Osteocyte (in vitro differentiated cells): ENCODE measurements at regions not wholly inside any gene's neighbourhood (a gene's known extent, or its start where the extent isn't known, plus 50 kb on each side); places are given as distances from the start of the nearest gene placed in this dataset.

ENCODE experiments used
- DNase-seq: peaks from one replicate; pipeline ENCODE4 v3.0.0; 2021; ENCODE audit warnings: mixed read lengths; ENCODE audit not compliant: unreplicated experiment; ENCODE audit errors: extremely low spot score
- H3K27ac Mint-ChIP-seq: one replicate; pipeline ENCODE4 v1.8.0; 2021; ENCODE audit warnings: mild to moderate bottlenecking, mixed read lengths; ENCODE audit not compliant: unreplicated experiment
- H3K27me3 Mint-ChIP-seq: one replicate; pipeline ENCODE4 v1.8.0; 2021; ENCODE audit warnings: mixed read lengths; ENCODE audit not compliant: unreplicated experiment
- H3K36me3 Mint-ChIP-seq: one replicate; pipeline ENCODE4 v1.8.0; 2021; ENCODE audit warnings: mixed read lengths; ENCODE audit not compliant: unreplicated experiment
- H3K4me1 Mint-ChIP-seq: one replicate; pipeline ENCODE4 v1.8.0; 2021; ENCODE audit warnings: mixed read lengths; ENCODE audit not compliant: unreplicated experiment
- H3K4me3 Mint-ChIP-seq: one replicate; pipeline ENCODE4 v1.8.0; 2021; ENCODE audit warnings: mild to moderate bottlenecking, moderate library complexity, mixed read lengths; ENCODE audit not compliant: unreplicated experiment
- H3K9me3 Mint-ChIP-seq: one replicate; pipeline ENCODE4 v1.8.0; 2021; ENCODE audit warnings: mixed read lengths; ENCODE audit not compliant: unreplicated experiment
- TF ChIP-seq, protein P1 (sequence below): fragments of 200-600 bp; sonication (generic); IDR thresholded peaks from 2 replicates; pipeline ENCODE4 v1.5.0; 2021; ENCODE audit warnings: antibody characterized with exemption, mild to moderate bottlenecking, moderate library complexity

DNA sequence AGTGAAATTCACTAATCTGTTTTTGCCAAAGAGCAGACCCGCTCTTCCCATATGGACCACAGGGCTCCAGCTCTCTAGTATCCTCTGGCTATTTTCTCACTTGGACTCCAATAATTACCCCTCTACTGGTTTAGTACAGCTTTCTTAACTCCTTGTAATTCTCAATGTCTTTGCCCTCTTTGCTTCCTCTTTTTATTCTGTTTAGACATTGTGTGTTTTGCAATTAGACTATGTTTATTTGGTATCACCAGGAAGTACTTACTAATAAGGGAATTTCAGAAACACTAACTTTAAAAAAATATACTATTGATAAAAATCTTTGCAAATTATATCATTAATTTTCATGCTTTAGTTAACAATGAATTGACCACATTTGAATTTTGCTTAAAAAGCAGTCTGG, 111.6 kb upstream of the OBI1 start:
- H3K36me3 Mint-ChIP-seq, result no peaks in the 10 kb centered on the region
- peaks cover 21% of the 10 kb centered on the region for H3K27me3 Mint-ChIP-seq
- no peaks in the 10 kb centered on the region for H3K4me1 Mint-ChIP-seq
- no peak overlapping the region for H3K27ac Mint-ChIP-seq
- H3K9me3 Mint-ChIP-seq, result no peaks in the 10 kb centered on the region
- no peak overlapping the region for H3K4me3 Mint-ChIP-seq
- DNase-seq, result no peak
- TF ChIP-seq, protein P1, sequence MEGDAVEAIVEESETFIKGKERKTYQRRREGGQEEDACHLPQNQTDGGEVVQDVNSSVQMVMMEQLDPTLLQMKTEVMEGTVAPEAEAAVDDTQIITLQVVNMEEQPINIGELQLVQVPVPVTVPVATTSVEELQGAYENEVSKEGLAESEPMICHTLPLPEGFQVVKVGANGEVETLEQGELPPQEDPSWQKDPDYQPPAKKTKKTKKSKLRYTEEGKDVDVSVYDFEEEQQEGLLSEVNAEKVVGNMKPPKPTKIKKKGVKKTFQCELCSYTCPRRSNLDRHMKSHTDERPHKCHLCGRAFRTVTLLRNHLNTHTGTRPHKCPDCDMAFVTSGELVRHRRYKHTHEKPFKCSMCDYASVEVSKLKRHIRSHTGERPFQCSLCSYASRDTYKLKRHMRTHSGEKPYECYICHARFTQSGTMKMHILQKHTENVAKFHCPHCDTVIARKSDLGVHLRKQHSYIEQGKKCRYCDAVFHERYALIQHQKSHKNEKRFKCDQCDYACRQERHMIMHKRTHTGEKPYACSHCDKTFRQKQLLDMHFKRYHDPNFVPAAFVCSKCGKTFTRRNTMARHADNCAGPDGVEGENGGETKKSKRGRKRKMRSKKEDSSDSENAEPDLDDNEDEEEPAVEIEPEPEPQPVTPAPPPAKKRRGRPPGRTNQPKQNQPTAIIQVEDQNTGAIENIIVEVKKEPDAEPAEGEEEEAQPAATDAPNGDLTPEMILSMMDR, result no peak

DNA sequence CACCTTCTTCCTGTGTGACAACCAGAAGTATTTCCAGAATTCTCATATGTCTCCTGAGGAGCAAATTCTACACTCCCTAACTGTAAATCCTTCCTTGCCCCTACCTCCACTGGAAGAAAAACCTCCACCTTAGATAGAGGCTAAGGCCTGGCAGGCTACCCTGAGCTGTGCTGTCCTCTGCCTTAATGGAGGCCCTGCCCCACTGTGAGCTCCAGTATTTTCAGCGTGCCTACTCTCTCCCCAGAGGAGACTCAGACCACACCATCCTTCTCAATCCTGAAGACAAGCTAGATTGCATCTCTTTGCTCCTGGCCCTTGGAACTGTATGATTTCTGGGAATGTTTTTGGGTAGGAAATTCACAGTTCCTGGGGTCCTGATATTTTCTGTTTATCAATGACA, 110.0 kb upstream of the OBI1 start:
- peaks cover 10% of the 10 kb centered on the region for H3K27me3 Mint-ChIP-seq
- H3K4me3 Mint-ChIP-seq, result no peak overlapping the region
- H3K27ac Mint-ChIP-seq, result no peak overlapping the region

DNA sequence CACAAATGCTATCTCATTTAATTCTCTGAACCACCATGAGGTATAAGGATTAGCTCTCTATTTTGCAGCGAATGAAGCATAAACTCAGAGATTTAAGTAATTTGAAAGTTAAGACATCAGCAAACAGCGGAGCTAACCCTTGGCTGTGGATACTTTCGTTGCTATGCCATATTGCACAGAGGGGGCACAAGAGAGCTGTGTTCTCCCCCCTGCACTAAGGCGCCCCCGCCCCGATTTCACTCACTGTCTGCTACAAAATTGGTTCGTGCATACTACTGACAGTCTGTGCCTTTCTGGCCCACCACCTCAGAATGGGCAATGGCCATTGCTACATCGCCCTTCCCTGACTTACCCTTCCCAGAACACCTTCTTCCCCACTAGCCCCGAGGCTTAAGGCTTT, 105.7 kb upstream of the OBI1 start:
- Mint-ChIP-seq H3K4me3 (no peak overlapping the region), H3K9me3 (no peaks in the 10 kb centered on the region), H3K27ac (no peak overlapping the region), H3K4me1 (no peaks in the 10 kb centered on the region), H3K36me3 (no peaks in the 10 kb centered on the region), H3K27me3 (peaks cover 4% of the 10 kb centered on the region)
- DNase-seq, result no peak
- TF ChIP-seq, protein P1, result no peak

More for the DNA sequence above, 110.0 kb upstream of the OBI1 start:
- DNase-seq, result no peak
- TF ChIP-seq, protein P1, result no peak
- Mint-ChIP-seq H3K4me1 (no peaks in the 10 kb centered on the region), H3K9me3 (no peaks in the 10 kb centered on the region), H3K36me3 (no peaks in the 10 kb centered on the region)

DNA sequence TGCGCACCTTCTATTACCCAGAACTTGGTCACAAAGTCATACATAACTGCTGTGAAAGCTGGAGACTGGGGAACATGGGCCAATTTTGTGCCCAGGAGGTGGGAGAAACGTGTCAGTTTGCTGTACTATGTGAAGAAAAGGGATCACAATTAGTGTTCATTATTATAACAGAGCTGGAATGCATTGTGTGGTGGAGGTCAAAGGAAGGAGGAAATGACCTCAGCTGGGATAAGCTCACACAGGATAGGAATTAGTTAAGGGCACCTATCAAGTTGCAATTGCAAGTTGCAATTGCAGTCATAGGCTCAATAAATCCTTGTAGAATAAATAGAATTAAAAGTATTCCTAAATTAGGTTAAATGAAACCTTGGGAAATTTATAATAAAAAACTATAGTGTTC, 103.9 kb upstream of the OBI1 start:
- no peaks in the 10 kb centered on the region for H3K9me3 Mint-ChIP-seq
- H3K27me3 Mint-ChIP-seq, result no peaks in the 10 kb centered on the region
- no peaks in the 10 kb centered on the region for H3K36me3 Mint-ChIP-seq
- H3K4me3 Mint-ChIP-seq, result no peak overlapping the region
- TF ChIP-seq, protein P1, result no peak
- no peak overlapping the region for H3K27ac Mint-ChIP-seq
- no peaks in the 10 kb centered on the region for H3K4me1 Mint-ChIP-seq
- no peak for DNase-seq

DNA sequence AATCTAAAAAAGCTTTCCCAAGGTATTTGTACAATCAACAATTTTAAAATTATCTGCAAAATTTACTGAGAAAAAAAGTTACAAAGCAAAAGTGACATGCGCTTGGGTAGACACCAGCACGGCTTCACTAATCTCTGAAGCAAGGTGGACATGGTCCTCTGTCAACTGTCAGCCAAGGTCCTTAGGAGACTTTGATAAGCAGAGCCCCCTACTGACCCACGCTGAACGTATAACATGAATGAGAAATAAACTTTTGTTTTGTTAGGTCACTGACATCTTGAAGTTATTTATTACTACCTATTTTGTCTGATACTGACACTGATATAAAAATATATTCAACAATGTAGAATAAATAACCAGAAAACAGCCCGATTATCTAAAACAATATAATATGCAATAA, 100.7 kb upstream of the OBI1 start:
- Mint-ChIP-seq H3K27me3 (no peaks in the 10 kb centered on the region), H3K4me3 (no peak overlapping the region), H3K36me3 (no peaks in the 10 kb centered on the region), H3K9me3 (no peaks in the 10 kb centered on the region), H3K4me1 (no peaks in the 10 kb centered on the region), H3K27ac (no peak overlapping the region)
- TF ChIP-seq, protein P1, result no peak
- DNase-seq, result no peak
